AG08396 (cell line): ENCODE measurements at regions not wholly inside any gene's neighbourhood (a gene's known extent, or its start where the extent isn't known, plus 50 kb on each side); places are given as distances from the start of the nearest gene placed in this dataset.
"Not testable (repeated sequence)": the region's sequence is repeated elsewhere in the genome, so short reads cannot be mapped to it uniquely, and the experiment has no call there.

Experiments used
- DNase-seq: peaks from one replicate; pipeline ENCODE4 v3.0.0; 2012; ENCODE audit warnings: low spot score, mixed read lengths

DNA sequence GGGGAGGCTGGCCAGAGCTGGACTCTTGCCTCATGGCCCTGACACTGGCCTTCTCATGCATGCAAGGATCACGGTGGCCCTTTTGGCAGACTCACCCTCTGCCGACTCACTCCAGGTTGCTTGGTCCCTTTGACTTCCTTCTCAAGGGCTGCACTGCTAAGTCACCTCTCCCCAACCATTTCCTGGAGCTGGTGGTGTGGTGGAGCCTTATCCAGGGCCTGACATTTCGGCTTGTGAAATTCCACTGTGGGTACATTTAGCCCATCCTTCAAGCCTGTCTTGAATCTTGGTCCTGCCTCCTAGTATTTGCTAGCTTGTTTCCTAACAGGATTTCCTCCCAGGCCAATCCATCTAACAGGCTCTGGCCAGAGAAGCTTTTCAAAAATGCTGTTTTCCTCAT lies 52.6 kb upstream of the JUN start:
- no peak for DNase-seq

DNA sequence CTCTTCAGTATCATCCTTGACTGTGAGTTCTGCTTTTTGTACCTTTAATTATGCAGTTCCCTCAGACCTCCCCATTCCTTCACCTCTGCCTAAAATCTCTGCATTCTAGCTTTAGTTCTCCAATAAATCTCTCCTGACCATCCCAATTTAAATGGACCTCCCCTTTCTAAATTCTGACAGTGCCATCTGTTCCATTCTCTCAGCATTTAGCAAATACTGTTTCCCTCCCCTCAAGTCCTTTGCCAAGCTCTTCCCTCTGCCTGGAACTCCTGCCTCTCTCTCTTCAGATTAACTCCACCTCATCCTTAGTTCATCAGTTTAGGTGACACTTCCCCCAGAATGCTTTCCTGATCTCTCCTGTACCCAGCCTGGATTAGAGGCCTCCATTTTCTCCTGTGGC lies 54.0 kb upstream of the JUN start:
- no peak for DNase-seq

DNA sequence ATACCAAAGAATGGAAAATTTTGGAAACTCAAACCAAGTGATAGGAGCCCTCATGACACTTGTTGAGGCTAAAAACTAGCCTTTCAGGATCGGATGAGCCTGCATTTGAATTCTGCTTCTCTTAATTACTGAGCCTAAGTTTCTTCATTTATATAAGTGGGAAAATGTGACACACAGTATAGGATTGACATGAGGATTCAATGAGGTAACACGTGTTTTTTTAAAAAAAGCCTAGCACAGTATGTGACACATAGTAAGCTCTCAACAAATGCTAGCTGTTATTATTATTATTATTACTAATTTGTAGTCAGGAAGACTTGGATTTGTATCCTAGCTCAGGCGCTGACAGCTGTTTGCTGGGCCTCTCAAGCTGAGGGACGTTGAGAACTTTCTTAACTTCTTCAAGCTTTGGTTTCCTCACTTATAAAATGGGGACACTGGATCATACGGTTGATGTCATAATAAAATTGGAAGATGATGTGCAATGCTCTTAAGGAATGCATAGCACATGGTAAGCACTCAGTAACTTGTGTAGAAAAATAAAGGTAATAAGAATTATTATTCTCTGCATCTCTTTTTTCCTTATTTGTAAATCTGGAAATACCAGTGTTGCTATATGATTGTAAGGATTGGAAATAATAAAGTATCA lies 55.4 kb upstream of the JUN start:
- DNase-seq, result no peak

DNA sequence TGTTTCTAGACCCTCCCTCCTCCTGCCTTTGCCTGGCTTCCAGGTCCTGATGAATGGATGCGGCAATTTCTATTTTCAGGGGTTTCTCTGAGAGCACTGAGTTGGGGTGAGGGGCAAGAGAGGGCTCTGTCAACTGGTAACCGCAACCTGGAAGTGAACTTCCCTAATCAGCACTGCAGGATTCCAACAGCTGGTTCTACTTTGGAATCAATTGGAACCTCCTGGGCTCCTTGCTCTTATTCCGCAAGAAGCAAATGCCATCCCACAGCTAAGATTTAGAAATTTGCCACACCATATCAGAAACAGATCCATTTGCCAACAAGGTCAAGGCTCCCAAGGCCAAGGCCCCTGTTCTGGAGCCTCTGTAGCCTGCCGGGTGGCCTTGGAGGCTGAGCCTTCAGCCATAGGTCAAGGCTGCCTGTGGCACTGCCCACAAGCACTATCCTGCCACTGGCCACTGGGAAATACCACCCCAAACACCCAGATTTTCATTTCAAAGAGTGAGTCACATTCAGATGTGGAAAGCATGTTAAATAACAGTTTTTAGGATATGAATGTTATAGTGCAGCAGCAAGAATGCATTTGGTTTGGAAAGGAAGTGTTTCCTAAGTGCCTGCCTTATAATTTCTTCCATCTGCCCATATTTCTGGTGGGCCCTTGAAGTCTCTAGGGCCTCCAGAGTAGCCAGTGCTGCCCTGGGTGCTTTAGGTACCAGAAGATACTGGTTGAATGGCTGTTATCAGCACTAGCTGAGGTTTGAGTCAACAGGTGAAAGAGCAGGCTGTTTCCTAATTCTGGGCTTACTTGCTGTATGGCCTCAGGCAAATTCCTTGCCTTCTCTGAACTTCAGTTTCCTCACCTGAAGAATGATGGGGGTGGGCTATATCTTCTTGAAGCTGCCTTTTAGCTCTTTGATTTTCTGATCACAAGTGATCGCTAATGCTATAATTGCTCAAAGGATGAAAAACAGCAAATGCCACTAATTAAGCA lies 56.3 kb upstream of the JUN start:
- no peak for DNase-seq

DNA sequence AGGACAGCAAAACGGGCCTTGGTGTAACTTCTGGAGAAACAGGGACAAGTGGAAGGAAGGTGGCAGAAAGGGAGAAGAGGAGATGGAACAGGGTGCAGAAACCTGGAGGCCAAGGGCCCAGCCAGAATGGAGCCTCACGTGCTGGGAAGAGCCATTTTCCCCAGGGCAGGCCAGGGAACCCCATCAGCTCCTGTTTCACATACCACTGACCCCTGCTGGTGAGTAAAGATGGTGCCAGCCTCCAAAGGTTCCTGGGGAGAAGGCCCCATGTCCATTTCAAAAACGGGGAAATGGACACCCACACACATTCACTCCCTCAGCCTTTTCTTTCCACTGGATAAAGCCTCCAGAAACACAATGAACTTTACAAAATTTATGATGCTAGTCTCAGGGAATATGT lies 57.6 kb upstream of the JUN start:
- DNase-seq, result no peak

DNA sequence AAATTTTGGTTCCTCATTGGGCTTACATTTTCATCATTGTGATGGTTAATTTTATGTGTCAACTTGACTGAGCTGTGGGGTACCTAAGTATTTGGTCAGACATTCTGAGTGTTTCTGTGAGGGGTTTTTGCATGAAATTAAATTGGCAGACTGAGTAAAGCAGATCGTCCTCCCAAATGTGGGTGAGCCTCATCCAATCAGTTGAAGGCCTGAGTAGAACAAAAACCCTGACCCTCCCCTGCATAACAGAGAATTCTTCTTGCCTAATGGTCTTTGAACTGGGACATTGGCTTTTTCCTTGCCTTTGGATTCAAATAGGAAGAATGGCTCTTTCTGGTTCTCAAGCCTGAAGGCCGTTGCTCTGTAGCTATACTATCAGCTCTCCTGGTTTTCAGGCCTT lies 59.1 kb upstream of the JUN start:
- no peak for DNase-seq

DNA sequence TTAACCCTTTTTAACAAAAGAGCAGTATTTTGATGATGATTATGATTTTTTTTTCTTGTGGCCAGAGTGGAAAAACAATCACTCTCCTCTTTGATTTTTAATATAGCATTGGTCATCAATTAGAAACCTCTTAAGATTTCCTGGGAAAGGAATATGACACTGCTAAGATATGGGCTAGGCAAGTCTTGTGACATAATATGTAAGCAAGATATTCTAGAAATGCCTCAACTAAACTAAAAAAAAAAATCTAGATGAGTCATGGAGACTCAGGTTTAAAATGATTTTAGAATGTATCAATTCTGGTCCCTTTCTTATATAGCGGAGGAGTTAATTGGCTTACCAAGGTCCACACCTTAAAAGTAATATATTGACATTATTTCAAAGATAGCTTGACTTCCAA lies 60.3 kb upstream of the JUN start:
- DNase-seq, result no peak

DNA sequence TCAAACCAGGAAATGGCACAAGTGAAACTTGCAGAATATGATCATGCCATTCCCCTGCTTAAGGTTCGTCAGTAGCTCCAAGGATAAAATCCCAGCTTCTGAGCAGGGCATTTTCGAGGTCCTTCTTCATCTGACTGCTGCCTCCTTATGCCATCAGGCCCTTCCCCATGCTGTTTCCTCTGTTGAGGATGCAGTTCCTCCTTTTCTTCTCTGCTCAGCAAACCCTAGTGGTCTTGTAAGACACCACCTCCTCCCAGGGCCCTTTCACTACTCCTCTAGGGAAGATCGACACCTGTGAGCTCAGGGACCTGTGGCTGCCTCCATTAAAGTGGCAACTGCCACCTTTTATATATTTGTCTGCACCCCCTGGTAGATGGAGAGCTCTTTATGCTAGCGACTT lies 62.1 kb upstream of the JUN start:
- DNase-seq, result no peak

DNA sequence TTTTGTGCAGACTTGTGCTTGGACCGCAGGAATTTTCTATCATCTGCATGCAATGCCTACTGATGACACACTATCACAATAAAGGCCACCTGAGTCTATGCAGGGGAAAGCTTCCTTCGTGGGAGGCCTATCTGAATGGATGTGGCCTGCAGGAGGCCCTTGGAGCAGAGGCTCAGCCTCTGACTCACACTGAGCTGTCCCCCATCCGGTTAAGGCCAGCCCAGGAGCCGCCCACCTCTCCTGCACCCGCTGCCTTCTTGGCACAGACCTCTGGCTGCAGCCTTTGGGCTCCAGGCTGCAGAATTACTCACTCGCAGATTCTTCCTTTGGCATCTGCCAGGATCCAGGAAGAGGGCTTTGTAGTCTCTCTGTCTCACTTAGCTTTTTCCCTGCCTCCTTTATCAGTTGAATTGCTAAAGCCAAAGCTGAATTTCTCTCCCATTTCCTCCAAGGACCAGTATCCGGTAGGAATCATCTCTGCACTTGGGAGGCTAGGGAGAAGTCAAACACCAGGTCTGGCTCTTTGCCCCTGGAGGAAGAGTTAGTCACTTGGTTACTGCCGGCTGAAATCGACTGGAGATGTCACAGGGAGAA lies 65.1 kb upstream of the JUN start:
- peak; percentile 87 for DNase-seq

DNA sequence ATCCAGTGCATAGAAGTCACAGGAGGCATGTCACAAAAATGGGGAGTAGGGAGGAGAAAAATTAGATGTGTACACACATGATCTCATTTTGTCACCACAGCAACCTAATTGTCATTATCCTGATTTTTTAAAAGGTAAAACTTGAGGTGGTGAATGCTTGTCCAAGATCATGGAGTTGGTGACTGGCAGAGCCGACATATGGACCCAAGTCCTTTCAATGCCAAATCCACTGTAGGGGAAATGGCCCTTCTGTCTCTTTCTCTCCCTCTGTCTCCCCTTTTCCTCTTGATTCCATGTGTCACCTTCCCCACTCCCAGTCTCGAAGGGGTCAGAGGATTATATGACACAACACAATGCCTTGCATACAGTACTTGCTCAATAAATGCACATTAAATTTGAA lies 65.7 kb upstream of the JUN start:
- DNase-seq, result no peak

DNA sequence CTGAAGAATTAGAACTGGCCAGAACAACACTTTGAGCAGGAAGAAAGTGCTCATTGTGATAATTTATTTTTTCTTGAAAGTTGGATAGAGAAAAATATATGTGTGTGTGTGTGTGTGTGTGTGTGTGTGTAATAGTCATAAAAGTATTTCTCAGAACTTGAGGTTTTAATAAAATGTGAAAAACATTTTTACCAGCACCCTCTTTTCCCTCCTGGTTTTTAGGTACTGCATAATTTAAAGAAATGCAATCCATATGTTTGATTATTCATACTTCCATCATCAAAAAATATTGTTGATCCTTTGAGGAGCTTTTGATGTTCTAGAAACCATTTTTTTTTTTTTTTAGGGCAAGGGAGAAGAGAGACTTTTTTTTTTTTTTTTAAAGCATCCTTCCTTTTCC lies 66.8 kb upstream of the JUN start:
- DNase-seq, result no peak

DNA sequence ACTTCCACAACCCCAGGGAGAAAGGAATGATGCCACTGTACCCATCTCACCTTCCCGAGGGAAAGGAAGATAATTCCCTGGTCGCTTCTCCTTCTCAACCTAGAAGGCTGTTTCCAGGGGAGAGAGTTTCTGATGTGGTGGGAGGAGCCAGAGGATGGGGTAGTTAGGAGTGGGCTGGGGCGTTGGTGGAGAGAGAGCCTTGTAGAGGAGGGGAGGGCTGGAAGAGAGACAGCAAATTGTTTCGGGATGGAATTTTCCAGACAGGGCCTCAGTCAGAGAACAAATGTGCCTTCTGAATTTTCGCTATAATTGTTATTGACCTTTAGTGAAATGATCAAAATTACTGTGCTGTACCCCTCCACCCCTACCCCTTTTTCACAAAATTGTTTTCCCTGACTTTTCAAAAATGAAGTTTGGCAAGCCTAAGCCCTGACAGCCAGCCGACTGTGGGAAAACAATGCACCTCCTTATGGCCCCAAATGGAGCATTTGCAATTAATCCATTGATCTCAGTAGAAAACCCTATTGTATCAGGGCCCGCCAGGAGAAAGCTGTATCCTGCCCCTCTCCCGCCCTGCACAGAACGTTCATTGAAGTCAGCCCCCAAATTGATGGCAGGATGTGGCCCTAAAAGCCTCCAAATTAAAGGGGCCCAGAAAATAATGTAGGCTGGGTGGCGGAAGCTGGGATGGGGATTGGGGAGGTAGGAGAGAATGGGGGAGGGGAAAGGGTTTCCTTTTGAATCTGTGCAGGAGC lies 69.1 kb upstream of the JUN start:
- no peak for DNase-seq

DNA sequence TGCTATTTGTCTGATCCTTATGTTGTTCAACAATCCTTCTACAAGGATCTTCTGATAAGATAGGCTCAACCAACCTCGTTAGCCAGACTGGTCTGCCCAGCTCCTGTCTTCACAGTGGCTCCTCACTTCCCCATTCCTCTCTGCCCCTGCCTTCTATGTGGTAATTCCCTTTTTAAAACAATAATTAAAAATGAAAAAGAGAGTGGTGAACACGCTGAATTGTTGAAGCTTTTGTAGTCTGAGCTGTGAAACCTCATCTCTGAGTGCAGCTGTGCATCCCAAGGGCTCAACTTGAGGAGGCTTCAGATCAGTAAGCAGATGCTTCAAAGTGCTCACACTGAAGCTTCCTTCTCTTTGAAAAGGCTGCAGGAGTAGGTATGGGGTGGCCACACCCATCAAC lies 70.7 kb upstream of the JUN start:
- DNase-seq, result no peak

DNA sequence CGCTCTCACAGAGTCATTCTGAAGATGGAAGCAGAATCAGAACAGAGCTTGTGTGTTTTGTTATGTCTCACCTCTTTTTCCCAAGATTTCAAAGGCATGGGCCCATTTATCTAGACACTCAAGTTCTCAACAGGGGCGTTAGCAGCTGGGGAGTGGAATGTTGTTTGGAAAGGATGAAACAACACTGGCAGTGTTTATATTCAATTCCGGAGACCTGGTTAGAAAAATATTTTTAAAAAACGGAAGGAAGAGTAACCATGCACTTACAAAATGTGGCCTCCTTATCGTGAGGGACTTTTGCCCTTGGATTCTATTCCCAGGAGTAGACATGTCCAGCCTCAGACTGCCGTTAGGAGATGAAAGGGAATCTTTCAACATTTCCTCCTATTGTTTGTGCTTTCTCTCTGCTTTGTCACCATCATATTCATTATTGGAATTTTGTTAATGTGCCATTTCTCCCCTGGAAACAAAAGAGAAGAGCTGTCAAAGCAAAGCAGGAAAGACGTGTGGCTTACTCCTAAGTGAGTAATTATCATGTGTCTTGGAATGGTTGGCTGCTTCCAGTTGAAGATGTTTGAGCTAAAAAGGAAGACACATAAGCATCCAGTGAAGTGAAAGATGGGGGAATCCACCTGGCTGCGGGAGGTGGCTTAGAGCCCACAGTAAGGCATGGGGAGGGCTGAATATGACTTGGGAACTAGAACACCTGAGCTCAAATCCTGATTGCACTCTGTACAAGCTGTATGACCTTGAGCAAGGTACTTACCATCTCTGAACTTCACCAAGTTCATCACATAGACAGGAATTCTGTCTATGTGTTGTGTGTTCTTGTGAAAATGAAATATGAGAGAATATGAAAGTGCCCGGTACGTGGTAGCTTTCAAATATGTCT lies 71.7 kb upstream of the JUN start:
- no peak for DNase-seq

DNA sequence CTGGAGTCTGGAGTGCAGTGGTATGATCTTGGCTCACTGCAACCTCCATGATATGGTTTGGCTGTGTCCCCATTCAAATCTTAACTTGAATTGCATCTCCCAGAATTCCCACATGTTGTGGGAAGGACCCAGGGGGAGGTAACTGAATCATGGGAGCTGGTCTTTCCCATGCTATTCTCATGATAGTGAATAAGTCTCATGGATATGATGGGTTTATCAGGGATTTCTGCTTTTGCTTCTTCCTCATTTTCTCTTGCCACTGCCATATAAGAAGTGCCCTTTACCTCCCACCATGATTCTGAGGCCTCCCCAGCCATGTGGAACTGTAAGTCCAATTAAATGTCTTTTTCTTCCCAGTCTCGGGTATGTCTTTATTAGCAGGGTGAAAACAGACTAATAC lies 72.4 kb upstream of the JUN start:
- not testable (repeated sequence) for DNase-seq

DNA sequence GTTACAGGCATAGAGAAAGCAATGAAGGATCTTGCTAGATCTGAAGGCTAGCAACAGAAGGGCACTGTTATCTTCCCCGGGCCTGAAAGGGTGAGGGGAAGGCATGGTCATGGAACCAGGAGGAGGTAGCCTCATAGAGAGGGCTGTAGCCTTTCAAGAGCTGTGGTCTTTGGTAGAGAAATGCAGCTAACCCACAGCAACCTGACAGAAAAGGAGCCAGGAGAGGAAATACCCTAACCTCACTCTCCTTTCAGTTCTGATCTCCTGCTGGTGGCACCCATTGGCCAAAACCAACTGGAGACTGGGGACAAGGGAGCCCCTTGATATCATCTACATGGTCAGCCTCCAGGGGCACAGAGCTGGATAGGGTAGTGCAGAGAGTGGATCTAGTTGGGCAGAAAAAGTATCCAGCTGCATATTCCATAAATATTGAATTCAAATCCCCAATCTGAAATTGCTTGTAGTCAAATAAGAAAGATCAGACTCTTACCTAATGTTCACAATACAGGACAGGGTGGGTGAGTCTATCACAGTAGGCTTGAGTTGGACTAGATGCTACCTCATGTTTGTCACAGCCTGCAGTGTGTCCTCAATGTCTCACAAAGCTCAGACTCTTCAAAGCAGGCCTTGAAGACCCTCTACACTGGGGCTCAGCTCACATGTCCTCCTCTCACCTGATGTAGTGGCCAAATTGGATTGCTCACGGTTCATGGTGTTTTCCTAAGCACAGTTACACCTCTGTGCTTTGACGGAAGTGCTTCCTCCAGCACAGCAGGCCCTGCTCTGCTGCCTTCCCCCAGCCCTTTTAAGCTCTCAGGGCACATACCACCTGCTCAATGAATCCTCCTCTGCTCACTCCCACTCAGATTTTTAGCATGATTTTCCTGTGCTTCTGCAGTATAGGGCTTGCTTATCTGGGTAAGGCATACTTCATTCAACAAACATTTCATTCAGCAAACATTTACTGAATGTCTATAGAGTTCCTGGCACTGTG lies 74.1 kb upstream of the JUN start:
- no peak for DNase-seq

DNA sequence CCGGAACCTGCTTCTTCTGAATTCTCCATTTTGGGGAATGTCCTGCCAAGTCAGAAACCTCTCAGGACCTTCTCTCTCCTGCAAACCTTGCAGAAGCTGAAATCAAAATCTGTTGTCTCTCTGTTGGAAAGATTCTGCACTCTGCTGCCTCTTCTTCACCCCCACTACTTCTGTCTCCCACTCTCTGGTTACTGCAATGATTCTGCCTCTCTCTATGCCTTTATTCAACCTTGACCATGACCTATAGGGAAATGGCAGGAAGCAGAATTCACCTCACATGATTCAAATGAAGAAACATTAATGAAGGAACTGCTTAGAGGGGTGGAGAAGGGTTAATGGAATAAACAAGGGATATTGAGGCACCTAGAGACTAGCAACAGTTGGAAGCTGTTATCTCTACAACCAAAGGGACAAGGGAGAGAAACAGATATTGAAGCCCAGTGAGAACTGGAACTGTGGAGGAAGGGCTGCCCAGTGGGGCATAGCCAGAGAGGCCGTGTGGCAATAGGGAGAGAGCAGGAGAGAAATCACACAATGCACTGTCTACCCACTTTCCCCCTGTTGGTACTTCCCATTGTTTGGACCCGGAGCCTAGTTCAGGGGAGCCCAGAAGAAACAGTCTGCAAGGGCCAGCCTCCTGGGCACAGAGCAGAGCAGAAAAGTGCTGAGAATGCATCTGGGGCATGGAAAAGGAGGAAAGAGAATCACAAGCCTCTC lies 76.1 kb upstream of the JUN start:
- no peak for DNase-seq

DNA sequence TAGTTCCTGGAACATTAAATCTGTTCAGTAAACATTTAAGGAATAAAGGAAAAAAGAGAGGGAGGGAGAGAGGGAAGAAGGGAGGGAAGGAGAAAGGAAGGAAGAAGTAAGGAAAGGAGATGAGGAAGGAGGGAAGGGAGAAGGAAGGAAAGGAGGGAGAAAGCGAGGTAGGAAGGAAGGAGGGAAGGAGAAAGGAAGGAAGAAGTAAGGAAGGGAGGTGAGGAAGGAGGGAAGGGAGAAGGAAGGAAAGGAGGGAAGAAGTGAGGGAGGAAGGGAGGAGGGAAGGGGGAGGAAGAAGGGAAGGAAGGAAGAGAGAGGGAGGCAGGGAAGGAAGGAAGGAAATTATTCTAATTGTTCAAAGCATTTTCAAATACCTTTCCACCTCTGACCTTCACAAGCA lies 77.2 kb upstream of the JUN start:
- DNase-seq, result no peak

DNA sequence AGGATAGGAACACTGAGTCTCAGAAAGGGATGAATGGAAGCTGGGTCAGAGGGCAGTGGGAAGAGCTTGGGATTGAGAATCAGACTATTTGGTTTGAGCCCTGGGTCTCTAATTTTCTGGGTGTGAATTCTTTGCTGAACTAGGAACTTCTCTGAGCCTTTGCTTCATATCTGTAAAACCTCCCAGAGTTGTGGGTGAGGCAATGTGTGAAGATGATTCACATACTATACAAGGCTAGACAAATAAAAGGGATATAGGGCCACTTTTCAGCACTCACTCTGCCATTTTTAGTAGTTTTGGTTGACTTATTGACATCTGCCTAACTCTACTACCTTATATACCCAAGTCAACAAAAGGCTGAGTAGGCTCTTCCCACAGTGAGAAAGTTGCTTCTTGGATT lies 77.7 kb upstream of the JUN start:
- DNase-seq, result no peak
